Activated naive CD4-positive, alpha-beta T cell treated with anti-CD3 and anti-CD28 coated beads, Interleukin-2, amount 50 U/mL, for 24 hours (primary cell): ENCODE measurements at regions not wholly inside any gene's neighbourhood (a gene's known extent, or its start where the extent isn't known, plus 50 kb on each side); places are given as distances from the start of the nearest gene placed in this dataset.

Experiments used
- H3K27ac Mint-ChIP-seq: one replicate; pipeline ENCODE4 v1.8.0; 2021; ENCODE audit warnings: mild to moderate bottlenecking, mixed read lengths
- H3K27me3 Mint-ChIP-seq: one replicate; pipeline ENCODE4 v1.8.0; 2021; ENCODE audit warnings: mixed read lengths
- H3K36me3 Mint-ChIP-seq: one replicate; pipeline ENCODE4 v1.8.0; 2021; ENCODE audit warnings: mixed read lengths
- H3K4me1 Mint-ChIP-seq: one replicate; pipeline ENCODE4 v1.8.0; 2021; ENCODE audit warnings: mixed read lengths
- H3K4me3 Mint-ChIP-seq: one replicate; pipeline ENCODE4 v1.8.0; 2021; ENCODE audit warnings: mild to moderate bottlenecking, mixed read lengths
- H3K9me3 Mint-ChIP-seq: one replicate; pipeline ENCODE4 v1.8.0; 2021; ENCODE audit warnings: mixed read lengths

- Mint-ChIP-seq H3K9me3 (no peaks in the 10 kb centered on the region), H3K27ac (no peak overlapping the region), H3K27me3 (no peaks in the 10 kb centered on the region), H3K4me1 (no peaks in the 10 kb centered on the region), H3K4me3 (no peak overlapping the region), H3K36me3 (no peaks in the 10 kb centered on the region)
Measured at GRCh38 chr13:26978081-26978860, 193.3 kb downstream of the USP12 start.

DNA sequence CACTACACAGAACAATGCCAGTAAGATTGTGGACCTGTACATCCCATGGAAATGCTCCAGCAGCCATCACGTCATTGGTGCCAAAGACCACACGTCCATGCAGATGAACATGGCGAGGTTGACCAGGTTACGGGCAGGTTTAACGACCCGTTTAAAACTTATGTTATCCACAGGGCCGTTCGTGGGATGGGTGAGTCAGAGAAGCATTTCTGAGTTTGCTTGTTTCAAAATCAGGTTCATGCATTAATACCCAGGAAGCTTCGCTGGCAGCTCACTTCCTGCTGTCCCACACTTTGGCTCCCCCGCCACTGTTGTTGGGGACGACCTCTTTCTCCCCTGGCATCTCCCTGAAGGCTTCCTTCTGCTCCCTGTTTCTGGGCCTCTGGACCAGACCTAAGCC lies 194.1 kb downstream of the USP12 start:
- H3K27ac Mint-ChIP-seq: no peak overlapping the region

GRCh38 chr13:26976313-26976712 lies 195.3 kb downstream of the USP12 start:
- peaks cover 7% of the 10 kb centered on the region for H3K4me1 Mint-ChIP-seq
- H3K36me3 Mint-ChIP-seq: no peaks in the 10 kb centered on the region
- H3K4me3 Mint-ChIP-seq: no peak overlapping the region
- no peaks in the 10 kb centered on the region for H3K9me3 Mint-ChIP-seq
- no peak overlapping the region for H3K27ac Mint-ChIP-seq
- H3K27me3 Mint-ChIP-seq: no peaks in the 10 kb centered on the region

More for the DNA sequence above, 194.1 kb downstream of the USP12 start:
- no peaks in the 10 kb centered on the region for H3K27me3 Mint-ChIP-seq
- H3K36me3 Mint-ChIP-seq: no peaks in the 10 kb centered on the region
- no peaks in the 10 kb centered on the region for H3K9me3 Mint-ChIP-seq
- H3K4me3 Mint-ChIP-seq: no peak overlapping the region
- no peaks in the 10 kb centered on the region for H3K4me1 Mint-ChIP-seq

DNA sequence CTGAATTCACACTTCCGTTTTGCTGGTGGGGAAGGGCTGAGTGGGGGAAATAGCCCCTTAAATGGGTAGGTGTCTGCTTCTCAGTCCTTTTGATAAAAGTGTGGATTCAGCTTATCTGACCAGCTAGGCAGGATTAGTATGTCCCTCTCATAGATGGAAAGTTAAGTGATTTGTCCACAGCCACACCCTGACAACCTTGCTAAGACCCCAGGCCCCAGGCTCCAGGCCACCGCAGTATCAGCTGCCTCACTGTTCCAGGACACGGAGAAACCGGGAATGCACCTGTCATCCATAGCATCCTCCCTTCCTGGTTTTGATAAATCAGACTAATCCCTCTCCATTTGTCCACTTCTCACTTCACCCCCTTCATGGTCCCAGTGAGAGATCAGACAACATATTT lies 197.7 kb downstream of the USP12 start:
- Mint-ChIP-seq H3K4me1 (peaks cover 7% of the 10 kb centered on the region), H3K36me3 (no peaks in the 10 kb centered on the region), H3K27ac (no peak overlapping the region), H3K4me3 (no peak overlapping the region), H3K9me3 (no peaks in the 10 kb centered on the region), H3K27me3 (no peaks in the 10 kb centered on the region)

GRCh38 chr13:26973295-26973694 lies 198.3 kb downstream of the USP12 start:
- H3K36me3 Mint-ChIP-seq: no peaks in the 10 kb centered on the region
- no peak overlapping the region for H3K27ac Mint-ChIP-seq
- H3K4me3 Mint-ChIP-seq: no peak overlapping the region
- H3K27me3 Mint-ChIP-seq: no peaks in the 10 kb centered on the region
- H3K4me1 Mint-ChIP-seq: peaks cover 7% of the 10 kb centered on the region
- H3K9me3 Mint-ChIP-seq: no peaks in the 10 kb centered on the region

DNA sequence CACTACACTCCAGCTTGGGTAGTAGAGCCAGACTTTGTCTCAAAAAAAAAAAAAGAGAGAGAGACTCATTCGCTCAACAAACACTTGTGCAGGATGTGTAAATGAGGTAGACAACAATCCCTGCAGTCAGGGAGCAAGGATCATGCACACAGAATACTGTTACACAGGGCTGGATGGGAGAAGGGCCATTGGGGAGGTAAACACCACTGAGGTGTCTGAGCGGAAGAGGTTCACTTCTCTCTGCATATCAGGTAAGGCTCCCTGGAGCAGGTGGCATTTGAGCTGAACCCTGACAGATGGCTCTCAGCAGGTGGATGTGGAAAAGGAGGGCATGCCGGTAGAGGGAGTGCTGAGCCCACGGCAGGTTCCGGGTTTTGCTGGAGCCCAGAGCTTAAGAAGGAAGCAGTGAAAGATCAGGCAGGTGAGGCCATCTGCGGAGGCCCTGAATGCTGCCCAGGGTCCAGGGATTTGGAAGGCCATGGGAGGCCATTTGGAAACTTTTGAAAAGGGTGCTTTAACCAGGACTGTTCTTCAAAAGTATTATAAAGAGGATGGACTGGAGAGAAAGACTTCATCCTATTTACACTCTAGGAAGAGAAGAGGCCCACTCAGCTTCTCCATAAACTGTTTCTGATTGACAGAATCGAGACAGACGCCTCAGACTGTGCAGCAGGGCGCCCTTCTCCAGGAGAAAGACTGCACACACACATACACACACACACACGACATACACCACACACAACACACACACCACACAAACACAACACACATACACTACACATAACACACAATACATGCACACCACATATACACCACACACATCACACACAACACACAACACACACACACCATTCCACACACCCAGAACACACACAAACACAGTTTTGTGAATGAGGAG lies 199.4 kb downstream of the USP12 start:
- Mint-ChIP-seq H3K4me3 (no peak overlapping the region), H3K36me3 (no peaks in the 10 kb centered on the region), H3K27me3 (no peaks in the 10 kb centered on the region), H3K27ac (no peak overlapping the region), H3K9me3 (no peaks in the 10 kb centered on the region), H3K4me1 (peaks cover 7% of the 10 kb centered on the region)

- no peaks in the 10 kb centered on the region for H3K9me3 Mint-ChIP-seq
- H3K27ac Mint-ChIP-seq: no peak overlapping the region
- no peaks in the 10 kb centered on the region for H3K36me3 Mint-ChIP-seq
- no peaks in the 10 kb centered on the region for H3K27me3 Mint-ChIP-seq
- no peak overlapping the region for H3K4me3 Mint-ChIP-seq
- peaks cover 7% of the 10 kb centered on the region for H3K4me1 Mint-ChIP-seq
Measured at GRCh38 chr13:26968431-26969341, 202.9 kb downstream of the USP12 start.

GRCh38 chr13:26967119-26968038 lies 204.2 kb downstream of the USP12 start:
- H3K27me3 Mint-ChIP-seq: no peaks in the 10 kb centered on the region
- H3K4me3 Mint-ChIP-seq: no peak overlapping the region
- H3K27ac Mint-ChIP-seq: no peak overlapping the region
- no peaks in the 10 kb centered on the region for H3K9me3 Mint-ChIP-seq
- peaks cover 7% of the 10 kb centered on the region for H3K4me1 Mint-ChIP-seq
- H3K36me3 Mint-ChIP-seq: no peaks in the 10 kb centered on the region

DNA sequence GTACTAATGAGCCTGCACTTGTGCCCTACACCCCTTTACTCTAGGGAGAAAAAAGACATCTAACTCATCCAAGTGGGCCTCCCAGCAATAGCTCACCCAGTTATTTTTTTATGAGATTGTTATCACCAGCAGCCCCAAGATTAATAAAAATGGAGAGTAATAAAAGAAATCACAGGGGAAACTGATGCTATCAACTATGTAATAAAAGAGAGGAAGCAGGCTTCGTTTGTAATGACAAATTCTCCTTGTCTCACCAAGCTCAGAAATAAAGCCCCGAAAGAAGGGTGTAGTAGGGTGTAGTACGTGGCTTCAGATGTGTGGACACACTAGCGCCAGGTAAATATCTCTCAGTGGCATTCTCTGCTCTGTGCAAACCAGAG lies 204.9 kb downstream of the USP12 start:
- H3K4me1 Mint-ChIP-seq: no peaks in the 10 kb centered on the region
- no peaks in the 10 kb centered on the region for H3K36me3 Mint-ChIP-seq
- no peak overlapping the region for H3K27ac Mint-ChIP-seq
- H3K4me3 Mint-ChIP-seq: no peak overlapping the region
- no peaks in the 10 kb centered on the region for H3K9me3 Mint-ChIP-seq
- no peaks in the 10 kb centered on the region for H3K27me3 Mint-ChIP-seq

- H3K36me3 Mint-ChIP-seq: no peaks in the 10 kb centered on the region
- H3K27me3 Mint-ChIP-seq: no peaks in the 10 kb centered on the region
- H3K4me1 Mint-ChIP-seq: no peaks in the 10 kb centered on the region
- H3K27ac Mint-ChIP-seq: no peak overlapping the region
- H3K9me3 Mint-ChIP-seq: no peaks in the 10 kb centered on the region
- H3K4me3 Mint-ChIP-seq: no peak overlapping the region
Measured at GRCh38 chr13:26965952-26966700, 205.5 kb downstream of the USP12 start.

GRCh38 chr13:26964278-26965250 lies 204.0 kb upstream of the GPR12 start:
- H3K4me1 Mint-ChIP-seq: no peaks in the 10 kb centered on the region
- H3K4me3 Mint-ChIP-seq: no peak overlapping the region
- no peaks in the 10 kb centered on the region for H3K36me3 Mint-ChIP-seq
- H3K27ac Mint-ChIP-seq: no peak overlapping the region
- H3K27me3 Mint-ChIP-seq: no peaks in the 10 kb centered on the region
- no peaks in the 10 kb centered on the region for H3K9me3 Mint-ChIP-seq

- Mint-ChIP-seq H3K4me1 (no peaks in the 10 kb centered on the region), H3K36me3 (no peaks in the 10 kb centered on the region), H3K4me3 (no peak overlapping the region), H3K9me3 (no peaks in the 10 kb centered on the region), H3K27me3 (no peaks in the 10 kb centered on the region), H3K27ac (no peak overlapping the region)
Measured at GRCh38 chr13:26962671-26963070, 202.1 kb upstream of the GPR12 start.

- H3K36me3 Mint-ChIP-seq: no peaks in the 10 kb centered on the region
- H3K4me1 Mint-ChIP-seq: no peaks in the 10 kb centered on the region
- H3K9me3 Mint-ChIP-seq: no peaks in the 10 kb centered on the region
- peaks cover 3% of the 10 kb centered on the region for H3K27me3 Mint-ChIP-seq
- no peak overlapping the region for H3K4me3 Mint-ChIP-seq
- H3K27ac Mint-ChIP-seq: no peak overlapping the region
Measured at GRCh38 chr13:26961890-26962615, 201.5 kb upstream of the GPR12 start.
